ENCODE measurements at regions not wholly inside any gene's neighbourhood (a gene's known extent, or its start where the extent isn't known, plus 50 kb on each side); places are given as distances from the start of the nearest gene placed in this dataset.

DNA sequence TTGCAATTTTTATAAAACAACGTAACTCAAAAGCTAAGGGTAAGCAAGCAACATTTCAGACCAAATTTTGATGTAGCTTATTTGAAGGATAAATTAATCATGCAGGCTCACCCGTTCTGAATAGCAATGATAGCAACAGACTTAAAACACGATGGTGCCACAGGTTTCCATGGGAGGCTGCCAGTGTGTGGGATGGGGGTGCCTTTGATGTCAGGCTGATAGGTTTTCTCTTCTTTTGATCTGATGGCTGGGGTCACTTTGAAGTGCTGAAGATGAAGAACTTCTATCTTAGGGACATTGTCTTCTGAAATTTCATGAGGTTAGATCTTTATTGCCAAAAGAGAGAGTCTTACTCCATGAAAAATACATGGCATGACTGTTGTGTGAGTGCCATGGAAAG, 206.8 kb downstream of the LPIN1 start:
- Mint-ChIP-seq H3K4me1 (ENCODE audit: low read depth) (peaks cover 5% of the 10 kb centered on the region), H3K36me3 (ENCODE audit: insufficient read depth) (no peaks in the 10 kb centered on the region), H3K27me3 (ENCODE audit: low read depth) (peaks cover 21% of the 10 kb centered on the region), H3K4me3 (no peak overlapping the region), H3K9me3 (peaks cover 3% of the 10 kb centered on the region)
- DNase-seq (no peak), ATAC-seq (no peak)

DNA sequence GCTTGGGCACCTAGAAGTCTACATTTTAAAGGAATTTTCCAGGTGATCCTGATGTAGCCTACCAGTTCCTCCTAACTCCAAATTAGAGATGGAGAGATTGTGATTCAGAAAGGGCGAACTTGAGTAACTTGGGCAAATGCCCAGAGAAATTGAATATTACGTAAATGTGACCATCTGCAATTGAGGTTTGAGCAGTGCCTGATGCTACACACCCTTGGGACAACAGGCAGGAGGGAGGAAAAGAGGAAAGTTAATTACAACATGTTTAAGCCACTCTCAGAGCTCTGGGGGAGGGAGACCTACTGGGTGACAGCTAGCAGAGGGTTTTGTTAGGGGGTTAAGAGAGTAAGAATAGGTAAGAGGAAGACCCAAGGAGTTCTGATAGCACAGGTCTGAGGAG, 208.9 kb downstream of the LPIN1 start:
- no peak overlapping the region for H3K4me3 Mint-ChIP-seq
- peaks cover 21% of the 10 kb centered on the region for H3K27me3 Mint-ChIP-seq (ENCODE audit: low read depth)
- H3K9me3 Mint-ChIP-seq: peaks cover 3% of the 10 kb centered on the region
- DNase-seq (no peak), ATAC-seq (no peak)
- H3K4me1 Mint-ChIP-seq (ENCODE audit: low read depth): peaks cover 7% of the 10 kb centered on the region
- no peaks in the 10 kb centered on the region for H3K36me3 Mint-ChIP-seq (ENCODE audit: insufficient read depth)

- H3K27me3 Mint-ChIP-seq (ENCODE audit: low read depth): peaks cover 21% of the 10 kb centered on the region
- H3K9me3 Mint-ChIP-seq: peaks cover 3% of the 10 kb centered on the region
- H3K4me1 Mint-ChIP-seq (ENCODE audit: low read depth): peaks cover 7% of the 10 kb centered on the region
- no peak overlapping the region for H3K4me3 Mint-ChIP-seq
- no peak for DNase-seq
- no peak for ATAC-seq
- no peaks in the 10 kb centered on the region for H3K36me3 Mint-ChIP-seq (ENCODE audit: insufficient read depth)
These were observed 209.5 kb downstream of the LPIN1 start for GRCh38 chr2:11955884-11956291.

DNA sequence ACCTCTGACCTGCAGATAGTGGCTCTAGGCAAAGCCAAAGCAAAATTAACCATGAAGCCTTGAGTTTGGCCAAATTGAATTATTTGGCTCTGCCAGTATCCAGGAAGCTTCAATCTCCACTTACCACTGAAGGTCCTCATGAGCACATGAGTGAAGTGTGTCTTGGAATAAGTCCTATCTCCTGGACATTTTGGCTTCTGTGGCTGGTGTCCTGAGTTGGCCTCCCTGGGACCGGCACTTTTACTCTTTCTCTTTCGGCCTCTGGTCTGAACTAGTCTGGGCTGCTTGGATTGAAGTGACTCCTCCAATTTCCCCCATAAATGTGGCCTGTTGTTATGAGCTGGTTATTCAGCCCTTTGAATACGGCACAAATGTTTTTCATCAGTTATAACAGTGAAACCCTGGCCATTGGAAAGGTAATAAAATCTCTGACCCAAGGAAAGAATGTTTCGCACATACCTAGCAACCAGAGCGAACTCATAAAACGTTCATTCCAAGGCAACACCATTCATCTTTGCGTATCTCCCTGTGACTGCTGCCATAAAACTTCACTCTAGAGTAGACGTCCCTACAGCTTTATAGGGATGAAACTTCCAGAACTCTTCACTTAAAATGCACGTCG, 216.4 kb downstream of the LPIN1 start:
- ATAC-seq (no peak), DNase-seq (no peak)
- no peaks in the 10 kb centered on the region for H3K36me3 Mint-ChIP-seq (ENCODE audit: insufficient read depth)
- no peaks in the 10 kb centered on the region for H3K27me3 Mint-ChIP-seq (ENCODE audit: low read depth)
- H3K4me3 Mint-ChIP-seq: no peak overlapping the region
- no peaks in the 10 kb centered on the region for H3K9me3 Mint-ChIP-seq
- H3K4me1 Mint-ChIP-seq (ENCODE audit: low read depth): peaks cover 8% of the 10 kb centered on the region

DNA sequence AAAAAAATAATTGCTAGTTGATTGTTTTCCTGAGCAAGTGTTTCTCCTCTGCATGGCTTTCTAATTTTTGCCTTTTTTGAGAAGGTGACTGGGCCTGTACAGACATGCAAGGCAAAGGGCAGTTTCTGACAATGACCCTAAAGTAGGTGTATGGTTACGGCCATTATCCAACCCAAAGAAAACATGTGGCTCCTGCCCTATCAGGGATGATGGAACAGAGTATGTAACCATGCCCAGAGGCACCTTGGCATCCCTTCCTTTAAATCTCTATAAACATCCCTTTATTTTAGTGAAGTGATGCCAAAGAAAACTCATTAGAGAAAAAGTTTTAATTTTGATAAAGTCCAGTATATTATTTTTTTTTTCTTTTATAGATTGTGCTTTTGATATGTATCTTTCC, 217.5 kb downstream of the LPIN1 start:
- no peak for DNase-seq
- no peaks in the 10 kb centered on the region for H3K9me3 Mint-ChIP-seq
- no peak overlapping the region for H3K4me3 Mint-ChIP-seq

GRCh38 chr2:11967946-11968465, 221.6 kb downstream of the LPIN1 start:
- no peaks in the 10 kb centered on the region for H3K4me1 Mint-ChIP-seq (ENCODE audit: low read depth)
- no peak overlapping the region for H3K4me3 Mint-ChIP-seq
- H3K36me3 Mint-ChIP-seq (ENCODE audit: insufficient read depth): no peaks in the 10 kb centered on the region
- peaks cover 6% of the 10 kb centered on the region for H3K27me3 Mint-ChIP-seq (ENCODE audit: low read depth)
- DNase-seq: no peak
- ATAC-seq: no peak
- peaks cover 7% of the 10 kb centered on the region for H3K9me3 Mint-ChIP-seq

More for the DNA sequence above, 217.5 kb downstream of the LPIN1 start:
- no peaks in the 10 kb centered on the region for H3K36me3 Mint-ChIP-seq (ENCODE audit: insufficient read depth)
- ATAC-seq: no peak
- H3K4me1 Mint-ChIP-seq (ENCODE audit: low read depth): peaks cover 8% of the 10 kb centered on the region
- H3K27me3 Mint-ChIP-seq (ENCODE audit: low read depth): no peaks in the 10 kb centered on the region

GRCh38 chr2:11968521-11968920, 222.1 kb downstream of the LPIN1 start:
- H3K4me3 Mint-ChIP-seq: no peak overlapping the region
- peaks cover 10% of the 10 kb centered on the region for H3K9me3 Mint-ChIP-seq
- H3K4me1 Mint-ChIP-seq (ENCODE audit: low read depth): no peaks in the 10 kb centered on the region
- H3K36me3 Mint-ChIP-seq (ENCODE audit: insufficient read depth): no peaks in the 10 kb centered on the region
- DNase-seq (no peak), ATAC-seq (no peak)
- peaks cover 6% of the 10 kb centered on the region for H3K27me3 Mint-ChIP-seq (ENCODE audit: low read depth)

DNA sequence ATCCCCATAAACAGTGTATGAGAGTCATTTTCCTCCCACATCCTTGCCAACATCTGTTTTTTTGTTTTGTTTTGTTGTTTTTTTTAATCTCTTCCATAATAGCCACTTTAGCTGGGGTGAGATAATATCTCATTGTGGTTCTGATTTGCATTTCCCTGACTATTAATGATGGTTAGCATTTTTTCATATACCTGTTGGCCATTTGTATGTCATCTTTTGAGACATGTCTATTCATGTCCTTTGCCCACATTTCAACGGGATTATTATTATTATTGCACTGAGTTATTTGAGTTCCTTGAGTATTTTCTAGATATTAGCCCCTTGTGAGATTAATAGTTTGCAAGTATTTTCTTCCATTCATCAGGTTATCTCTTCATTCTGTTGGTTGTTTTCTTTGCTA, 223.3 kb downstream of the LPIN1 start:
- Mint-ChIP-seq H3K27me3 (ENCODE audit: low read depth) (peaks cover 7% of the 10 kb centered on the region), H3K4me3 (no peak overlapping the region), H3K9me3 (peaks cover 19% of the 10 kb centered on the region), H3K4me1 (ENCODE audit: low read depth) (no peaks in the 10 kb centered on the region), H3K36me3 (ENCODE audit: insufficient read depth) (no peaks in the 10 kb centered on the region)
- no peak for DNase-seq
- ATAC-seq: no peak

- no peak overlapping the region for H3K4me3 Mint-ChIP-seq
- ATAC-seq (no peak), DNase-seq (no peak)
- H3K27me3 Mint-ChIP-seq (ENCODE audit: low read depth): peaks cover 16% of the 10 kb centered on the region
- H3K9me3 Mint-ChIP-seq: peaks cover 24% of the 10 kb centered on the region
- H3K36me3 Mint-ChIP-seq (ENCODE audit: insufficient read depth): no peaks in the 10 kb centered on the region
- no peaks in the 10 kb centered on the region for H3K4me1 Mint-ChIP-seq (ENCODE audit: low read depth)
These were observed 228.1 kb downstream of the LPIN1 start for GRCh38 chr2:11974573-11974972.

DNA sequence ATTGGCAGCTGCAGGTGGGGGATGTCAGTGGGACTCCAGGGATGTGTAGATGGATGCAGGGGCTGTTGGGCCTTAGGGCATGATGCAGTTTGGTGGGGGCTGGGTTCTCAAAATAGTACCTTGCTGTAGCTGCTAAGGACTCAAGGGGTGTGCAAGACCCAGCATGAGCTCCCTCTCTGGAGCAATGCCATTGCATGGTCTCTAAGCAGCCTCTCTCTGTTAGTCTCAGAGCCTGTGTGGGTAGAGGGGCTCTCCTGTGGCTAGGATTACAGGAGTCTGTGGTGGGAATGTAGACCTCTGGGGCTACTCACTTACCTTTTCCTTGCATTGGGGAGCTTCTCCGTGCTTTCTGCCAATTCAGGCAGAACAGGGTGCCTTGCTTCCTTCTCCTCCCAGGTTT, 228.9 kb downstream of the LPIN1 start:
- DNase-seq: no peak

GRCh38 chr2:11976073-11976472, 229.6 kb downstream of the LPIN1 start:
- no peak overlapping the region for H3K4me3 Mint-ChIP-seq
- H3K36me3 Mint-ChIP-seq (ENCODE audit: insufficient read depth): no peaks in the 10 kb centered on the region
- H3K9me3 Mint-ChIP-seq: peaks cover 24% of the 10 kb centered on the region
- DNase-seq (no peak), ATAC-seq (no peak)
- H3K4me1 Mint-ChIP-seq (ENCODE audit: low read depth): no peaks in the 10 kb centered on the region
- peaks cover 16% of the 10 kb centered on the region for H3K27me3 Mint-ChIP-seq (ENCODE audit: low read depth)

More for the DNA sequence above, 228.9 kb downstream of the LPIN1 start:
- no peak overlapping the region for H3K4me3 Mint-ChIP-seq
- H3K9me3 Mint-ChIP-seq: peaks cover 24% of the 10 kb centered on the region
- H3K36me3 Mint-ChIP-seq (ENCODE audit: insufficient read depth): no peaks in the 10 kb centered on the region
- H3K4me1 Mint-ChIP-seq (ENCODE audit: low read depth): no peaks in the 10 kb centered on the region
- peaks cover 16% of the 10 kb centered on the region for H3K27me3 Mint-ChIP-seq (ENCODE audit: low read depth)
- no peak for ATAC-seq

DNA sequence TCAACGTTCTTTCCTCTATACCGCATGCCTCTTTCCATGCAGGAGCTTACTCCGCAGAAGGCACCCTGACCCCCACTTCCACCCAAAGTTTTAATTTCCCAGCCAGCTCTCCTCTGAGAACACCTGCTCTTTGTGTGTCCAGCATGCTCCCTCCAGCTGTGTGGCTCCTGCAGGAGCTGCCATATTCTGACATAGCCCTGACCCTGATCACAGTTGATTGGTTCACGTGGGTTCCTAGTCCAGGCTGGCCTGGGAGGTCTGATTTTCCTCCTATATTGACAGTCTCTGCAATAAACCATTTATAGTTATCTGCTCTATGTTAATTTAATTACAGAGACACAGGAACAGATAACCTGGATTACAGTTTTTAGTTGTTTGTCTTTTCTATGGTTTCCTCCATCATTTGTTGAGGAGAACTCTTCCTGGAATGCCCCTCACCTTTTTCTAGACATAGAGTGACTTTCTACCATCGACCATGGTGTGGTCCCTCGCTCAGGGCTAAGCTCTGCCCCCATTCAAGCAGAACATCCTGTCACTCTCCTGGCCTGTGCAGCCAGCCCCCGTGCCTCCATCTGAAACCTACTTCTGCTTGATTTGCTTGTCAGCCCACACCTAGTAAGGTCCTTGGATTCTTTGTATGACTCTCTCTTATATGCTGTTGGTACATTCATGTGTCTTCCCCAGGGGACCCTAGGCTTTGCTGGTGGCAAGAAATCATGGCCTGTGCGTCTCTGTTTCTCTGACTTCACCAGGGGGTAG, 231.5 kb downstream of the LPIN1 start:
- Mint-ChIP-seq H3K4me1 (ENCODE audit: low read depth) (no peaks in the 10 kb centered on the region), H3K4me3 (no peak overlapping the region)
- no peak for ATAC-seq

GRCh38 chr2:11980809-11981208, 234.4 kb downstream of the LPIN1 start:
- Mint-ChIP-seq H3K9me3 (no peaks in the 10 kb centered on the region), H3K27me3 (ENCODE audit: low read depth) (peaks cover 12% of the 10 kb centered on the region), H3K4me3 (no peak overlapping the region), H3K36me3 (ENCODE audit: insufficient read depth) (no peaks in the 10 kb centered on the region), H3K4me1 (ENCODE audit: low read depth) (no peaks in the 10 kb centered on the region)
- DNase-seq: no peak
- no peak for ATAC-seq

More for the DNA sequence above, 231.5 kb downstream of the LPIN1 start:
- H3K36me3 Mint-ChIP-seq (ENCODE audit: insufficient read depth): no peaks in the 10 kb centered on the region
- peaks cover 10% of the 10 kb centered on the region for H3K27me3 Mint-ChIP-seq (ENCODE audit: low read depth)
- DNase-seq: no peak
- H3K9me3 Mint-ChIP-seq: peaks cover 18% of the 10 kb centered on the region

DNA sequence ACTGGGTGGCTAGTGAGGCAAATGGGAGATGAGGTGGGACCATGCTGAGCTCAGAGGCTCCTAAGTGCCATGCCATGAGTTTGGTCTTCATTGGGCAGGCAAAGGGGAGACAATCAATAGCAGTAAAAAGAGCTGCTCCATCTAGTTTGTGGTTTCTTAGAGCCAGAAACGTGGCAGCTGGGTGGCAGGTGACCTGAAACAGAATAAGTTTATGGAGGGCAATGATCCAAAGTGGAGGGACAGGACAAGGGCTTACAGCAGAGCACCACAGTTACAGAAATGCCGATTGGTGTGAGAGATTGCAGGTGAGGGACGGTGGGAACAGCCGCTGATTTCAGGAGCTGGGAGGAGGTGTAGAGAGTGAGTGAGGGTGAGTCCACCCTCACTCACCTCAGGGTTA, 237.0 kb downstream of the LPIN1 start:
- Mint-ChIP-seq H3K4me3 (no peak overlapping the region), H3K9me3 (no peaks in the 10 kb centered on the region), H3K27me3 (ENCODE audit: low read depth) (peaks cover 6% of the 10 kb centered on the region), H3K36me3 (ENCODE audit: insufficient read depth) (no peaks in the 10 kb centered on the region), H3K4me1 (ENCODE audit: low read depth) (no peaks in the 10 kb centered on the region)
- ATAC-seq (no peak), DNase-seq (no peak)

- ATAC-seq (no peak), DNase-seq (no peak)
- H3K4me1 Mint-ChIP-seq (ENCODE audit: low read depth): no peaks in the 10 kb centered on the region
- H3K36me3 Mint-ChIP-seq (ENCODE audit: insufficient read depth): no peaks in the 10 kb centered on the region
- no peaks in the 10 kb centered on the region for H3K9me3 Mint-ChIP-seq
- H3K4me3 Mint-ChIP-seq: no peak overlapping the region
- peaks cover 6% of the 10 kb centered on the region for H3K27me3 Mint-ChIP-seq (ENCODE audit: low read depth)
These were observed 237.4 kb downstream of the LPIN1 start for GRCh38 chr2:11983870-11984269.

Data from activated T-cell treated with anti-CD3 and anti-CD28 coated beads, Interleukin-2, amount 50 U/mL, for 4 hours (primary cell).